Ramos (cell line): ENCODE measurements at regions not wholly inside any gene's neighbourhood (a gene's known extent, or its start where the extent isn't known, plus 50 kb on each side); places are given as distances from the start of the nearest gene placed in this dataset.

Experiments used
- in situ Hi-C: fragments of 300-500 bp; cut with MboI; formaldehyde crosslinking; loops from one replicate; pipeline ENCODE4 v1.14.3; 2022; ENCODE audit warnings: low sequenced_read_pairs; ENCODE audit not compliant: unreplicated experiment

DNA sequence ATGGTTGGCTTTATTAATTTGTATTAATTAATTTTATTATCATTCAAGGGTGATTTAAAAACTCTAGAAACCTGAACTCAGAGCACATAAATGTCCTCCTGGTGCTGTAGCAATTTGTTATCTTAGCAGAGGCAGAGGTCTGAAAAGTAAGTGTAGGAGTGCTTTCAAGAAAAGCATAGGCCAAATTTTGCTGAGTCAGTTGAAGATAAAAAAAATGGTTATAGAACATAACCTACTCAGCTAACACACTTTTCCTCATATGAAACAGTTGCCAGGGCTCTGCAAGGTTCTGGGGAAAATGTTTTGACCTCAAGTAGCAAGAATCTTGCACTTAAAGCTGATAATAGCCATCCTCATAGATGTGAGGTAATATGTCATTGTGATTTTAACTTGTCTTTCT is 53.5 kb upstream of the CHODL start:
- in situ Hi-C loops = no loop called here

DNA sequence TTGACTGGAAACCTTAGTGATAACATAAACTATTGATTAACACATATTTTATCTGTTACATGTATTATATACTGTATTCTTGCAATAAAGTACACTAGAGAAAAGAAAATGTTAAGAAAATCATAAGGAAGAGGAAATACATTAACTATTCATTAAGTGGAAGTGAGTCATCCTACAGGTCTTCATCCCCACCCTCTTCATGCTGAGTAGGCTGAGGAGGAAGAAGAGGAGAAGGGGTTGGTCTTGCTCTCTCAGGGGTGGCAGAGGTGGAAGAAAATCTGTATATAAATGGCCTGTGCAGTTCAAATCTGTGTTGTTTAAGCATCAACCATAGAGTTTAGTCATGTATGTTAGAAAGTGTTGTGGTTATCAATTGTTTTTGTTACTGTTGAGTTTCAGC is 66.1 kb upstream of the CHODL start:
- in situ Hi-C loops = no loop called here

DNA sequence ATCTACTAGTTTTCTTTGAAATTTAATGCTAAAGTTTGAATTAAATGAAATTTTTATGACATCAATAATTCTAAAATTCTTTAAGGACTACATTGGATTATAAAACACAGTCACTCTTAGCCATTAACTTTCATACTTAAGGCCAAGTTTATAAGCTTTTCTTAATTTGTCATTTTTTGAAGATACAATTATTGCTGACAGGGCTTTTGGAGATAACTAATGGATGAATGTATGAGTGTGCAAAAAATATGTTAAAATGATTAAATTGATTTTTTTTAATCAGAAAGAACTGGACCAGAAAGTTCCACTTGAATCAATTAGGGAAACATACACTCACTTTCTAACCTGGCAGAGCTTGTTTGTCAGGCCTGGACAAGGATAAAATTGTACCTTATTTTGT is 70.3 kb upstream of the CHODL start:
- in situ Hi-C loops = no loop called here

DNA sequence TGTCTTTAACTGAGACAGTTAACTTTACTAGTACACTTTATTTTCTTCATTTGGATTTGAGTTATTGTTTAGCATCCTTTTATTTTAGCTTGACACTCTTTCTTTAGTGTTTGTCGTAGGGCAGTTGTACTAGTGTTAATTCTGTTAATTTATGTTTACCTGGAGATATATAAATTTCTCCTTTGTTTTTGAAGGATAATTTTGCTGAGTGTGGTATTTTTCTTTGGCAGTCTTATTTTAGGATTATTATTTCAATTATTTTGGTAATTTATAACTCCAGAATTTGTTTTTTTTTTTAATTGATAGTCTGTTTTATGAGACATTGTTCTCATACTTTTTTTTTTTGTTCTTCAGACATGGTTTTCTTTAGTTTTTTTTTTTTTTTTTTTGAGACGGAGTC is 73.8 kb upstream of the CHODL start:
- in situ Hi-C loops = no loop called here

DNA sequence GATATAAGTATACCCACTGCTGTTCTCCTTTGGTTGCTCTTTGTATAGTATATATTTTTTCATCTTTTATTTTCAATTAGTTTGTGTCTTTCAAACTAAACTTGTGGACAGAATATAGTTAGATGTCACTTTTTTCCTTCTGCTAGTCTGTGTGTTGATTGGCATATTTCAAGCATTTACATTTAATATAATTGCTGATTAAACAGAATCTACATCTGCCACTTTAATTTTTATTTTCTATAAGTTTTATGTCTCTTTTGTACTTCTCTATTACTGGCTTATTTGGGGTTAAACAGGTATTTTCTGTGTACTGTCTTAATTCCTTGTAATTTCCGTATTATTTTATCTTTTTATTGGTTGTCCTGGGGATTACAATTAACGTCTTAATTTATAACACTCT is 74.4 kb upstream of the CHODL start:
- in situ Hi-C loops = no loop called here

DNA sequence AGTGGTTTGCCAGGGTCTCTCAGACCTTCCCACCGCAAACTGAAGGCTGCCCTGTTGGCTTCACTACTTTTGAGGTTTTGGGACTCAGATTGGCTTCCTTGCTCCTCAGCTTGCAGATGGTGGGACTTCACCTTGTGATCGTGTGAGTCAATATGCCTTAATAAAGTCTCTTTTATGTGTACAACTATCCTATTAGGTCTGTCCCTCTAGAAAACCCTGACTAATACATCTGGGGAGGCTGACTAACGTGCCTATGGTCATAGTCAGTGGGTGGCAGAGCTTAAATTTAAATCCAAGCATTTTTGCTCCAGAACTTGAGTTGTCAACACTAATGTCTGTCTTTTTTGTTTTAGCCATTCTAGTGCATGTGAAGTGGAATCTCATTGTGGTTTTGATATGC is 76.5 kb upstream of the CHODL start:
- in situ Hi-C loops = no loop called here

DNA sequence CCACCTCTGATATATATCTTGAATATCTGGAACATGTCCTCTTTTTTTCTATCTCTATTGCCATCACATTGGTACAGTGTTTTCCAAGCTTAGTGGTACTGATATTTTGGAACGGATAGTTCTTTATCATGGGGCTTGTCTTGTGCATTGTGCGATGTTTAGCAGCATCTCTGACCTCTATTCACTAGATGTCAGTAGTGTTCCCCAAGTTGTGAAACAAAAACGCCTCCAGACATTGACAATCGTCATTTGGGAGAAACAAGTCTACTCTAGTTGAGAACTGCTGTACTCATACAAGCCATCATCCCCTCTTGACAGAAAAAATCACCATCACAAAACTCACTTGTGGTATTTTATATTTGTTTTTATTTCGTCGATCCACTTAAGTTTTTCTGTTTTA is 79.7 kb upstream of the CHODL start:
- in situ Hi-C loops = no loop called here

DNA sequence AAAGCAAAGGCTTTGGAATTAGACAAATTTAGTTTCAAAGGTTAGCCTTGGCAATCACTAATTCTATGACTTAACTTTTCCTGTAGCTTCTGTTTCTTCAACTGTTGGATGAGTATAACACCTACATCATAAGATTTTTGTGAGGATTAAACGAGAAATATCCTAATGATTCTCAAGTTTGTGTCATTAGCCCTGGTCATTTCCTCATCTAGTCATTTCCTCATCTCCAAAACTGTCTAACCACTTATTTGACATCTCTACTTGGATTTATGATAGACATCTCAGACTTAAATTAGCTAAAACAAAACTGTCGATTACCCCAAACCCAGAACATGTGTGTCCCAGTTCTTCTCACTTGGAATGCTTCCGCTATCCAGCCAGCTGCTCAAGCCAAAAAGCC is 80.2 kb upstream of the CHODL start:
- in situ Hi-C loops = no loop called here

DNA sequence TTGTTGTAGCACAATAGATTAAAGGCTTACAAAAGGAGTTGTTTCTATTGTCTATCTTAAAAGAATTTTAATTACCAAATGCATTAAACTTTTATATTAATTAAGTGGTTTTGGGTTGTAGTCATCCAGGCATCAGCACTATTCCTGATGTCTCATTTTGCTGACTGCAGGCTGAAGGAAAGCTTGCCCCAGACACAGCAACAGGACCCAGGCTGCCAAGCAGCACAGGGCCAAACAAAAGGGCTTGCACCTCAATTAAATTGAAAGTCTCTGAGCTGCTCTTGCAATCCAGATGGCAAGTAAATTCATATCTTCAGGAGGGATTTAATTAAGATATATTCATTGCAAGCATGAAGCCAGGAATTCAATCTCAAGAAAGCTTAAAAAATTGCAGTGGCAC is 80.7 kb upstream of the CHODL start:
- in situ Hi-C loops = no loop called here

DNA sequence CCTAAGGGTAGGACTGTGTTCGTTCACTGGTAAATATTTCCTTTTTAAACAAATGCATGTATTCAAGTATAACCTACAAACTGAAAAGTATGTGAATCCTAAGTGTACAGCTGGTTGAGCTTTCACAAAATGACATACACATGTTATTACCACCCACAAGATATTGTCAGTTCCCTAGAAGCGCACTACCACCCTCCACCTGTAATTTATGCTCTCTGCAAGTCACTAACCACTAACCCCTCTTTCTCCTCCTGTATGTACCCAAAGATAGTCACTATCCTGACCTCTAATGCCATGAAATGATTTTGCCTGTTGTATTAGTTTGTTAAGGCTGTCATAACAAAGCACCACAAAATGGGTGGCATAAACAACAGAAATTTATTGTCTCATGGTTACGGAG is 82.8 kb upstream of the CHODL start:
- in situ Hi-C loops = no loop called here

DNA sequence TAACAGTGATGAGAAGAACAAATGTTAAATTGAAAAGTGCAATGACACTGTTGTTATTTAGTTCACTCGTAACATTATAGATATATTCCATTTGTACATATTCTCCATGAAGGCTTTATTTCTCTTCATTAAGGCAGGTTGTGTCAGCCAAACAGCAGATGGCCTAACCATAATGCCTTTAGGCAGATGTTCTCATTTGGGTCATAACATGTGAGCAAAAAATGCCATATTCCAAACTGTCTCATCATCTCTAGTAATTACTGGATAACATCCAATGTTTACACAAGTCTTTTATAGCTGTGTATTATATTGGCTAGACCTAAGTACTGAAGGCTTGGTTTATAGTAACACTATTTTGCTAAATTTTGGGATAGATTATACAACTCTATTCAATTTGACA is 87.2 kb upstream of the CHODL start:
- in situ Hi-C loops = no loop called here

DNA sequence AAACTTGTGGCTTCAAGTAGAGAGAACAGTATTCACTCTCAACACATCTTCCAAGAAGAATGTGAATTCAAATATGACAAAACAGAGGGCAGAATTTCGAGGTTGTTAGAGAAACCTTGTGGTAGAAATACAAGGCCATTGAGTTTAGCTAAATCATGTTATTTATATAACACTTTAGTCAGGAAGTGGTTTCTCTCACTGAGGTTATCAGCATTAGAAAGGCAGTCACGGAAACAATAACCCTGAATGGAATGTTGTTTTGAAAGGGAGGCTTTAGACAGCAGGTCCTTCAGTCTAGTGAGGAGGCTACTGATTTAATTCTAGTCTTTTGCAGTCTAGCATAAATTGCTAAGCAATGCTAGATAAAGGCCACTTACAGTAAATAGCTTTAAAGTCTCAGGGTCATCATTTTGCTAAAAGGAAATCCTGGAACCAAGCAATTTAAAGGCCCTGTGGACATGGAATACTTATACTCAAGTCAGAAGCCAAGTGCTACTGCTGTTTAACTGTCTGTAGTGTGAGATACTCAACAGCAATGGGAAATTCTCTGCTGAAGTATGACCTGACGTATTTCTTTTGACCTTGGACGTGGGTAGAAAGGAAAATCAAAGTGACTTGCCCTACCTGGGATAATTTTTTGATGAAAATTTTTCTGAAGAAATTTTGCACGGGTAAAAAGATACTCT is 89.0 kb upstream of the CHODL start:
- in situ Hi-C loops = no loop called here

DNA sequence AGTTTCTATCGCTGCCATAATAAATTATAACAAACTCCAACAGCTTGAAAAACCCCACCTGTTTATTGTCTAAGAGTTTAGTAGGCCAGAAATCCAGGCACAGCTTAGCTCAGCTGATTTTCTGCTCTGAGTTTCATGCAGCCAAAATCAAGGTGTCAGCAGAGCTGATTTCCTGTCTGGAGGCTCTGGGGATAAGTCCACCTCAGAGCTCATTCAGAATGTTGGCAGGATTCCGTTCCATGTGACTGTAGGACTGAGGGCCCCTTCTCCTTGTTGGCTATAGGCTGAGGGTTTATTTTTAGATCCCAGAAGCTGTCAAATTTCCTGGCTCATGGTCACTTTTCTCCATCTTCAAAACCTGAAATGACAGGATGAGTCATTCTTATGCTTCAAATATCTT is 91.6 kb upstream of the CHODL start:
- in situ Hi-C loops = no loop called here

DNA sequence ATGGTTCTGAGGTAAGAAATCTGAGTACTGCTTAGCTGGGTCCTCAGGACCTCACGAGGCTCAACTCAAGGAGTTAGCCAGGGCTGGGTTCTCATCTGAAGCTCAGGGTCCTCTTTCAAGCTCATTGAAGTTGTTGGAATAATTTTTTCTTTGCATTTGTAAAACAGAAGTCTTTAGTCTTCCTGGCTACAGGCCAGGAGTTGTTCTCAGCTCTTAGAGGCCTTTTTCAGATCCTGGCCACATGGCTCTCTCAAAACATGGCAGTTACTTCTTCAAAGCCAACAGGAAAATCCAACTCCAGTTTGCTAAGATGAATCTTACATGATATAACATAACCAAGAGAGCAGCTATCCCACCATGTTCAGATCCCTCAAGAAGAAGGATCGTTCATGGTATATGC is 92.3 kb upstream of the CHODL start:
- in situ Hi-C loops = no loop called here

DNA sequence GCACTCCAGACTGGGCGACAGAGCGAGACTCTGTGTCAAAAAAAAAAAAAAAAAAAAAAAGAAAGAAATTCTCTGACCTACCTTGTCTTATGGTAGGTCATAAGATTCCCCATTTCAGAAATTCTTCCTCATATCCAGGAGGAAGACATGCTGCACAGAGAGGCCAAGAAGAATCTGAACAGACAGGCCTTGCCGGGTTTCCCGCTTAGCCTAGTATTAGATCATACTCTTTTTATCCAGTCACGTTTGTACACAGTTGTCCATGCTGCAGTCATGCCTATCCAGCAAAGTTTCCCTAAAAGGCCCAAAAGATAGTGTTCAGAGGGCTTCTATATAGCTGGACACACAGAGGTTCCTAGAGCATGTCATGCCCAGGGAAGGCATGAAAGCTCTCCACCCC is 93.6 kb upstream of the CHODL start:
- in situ Hi-C loops = no loop called here

DNA sequence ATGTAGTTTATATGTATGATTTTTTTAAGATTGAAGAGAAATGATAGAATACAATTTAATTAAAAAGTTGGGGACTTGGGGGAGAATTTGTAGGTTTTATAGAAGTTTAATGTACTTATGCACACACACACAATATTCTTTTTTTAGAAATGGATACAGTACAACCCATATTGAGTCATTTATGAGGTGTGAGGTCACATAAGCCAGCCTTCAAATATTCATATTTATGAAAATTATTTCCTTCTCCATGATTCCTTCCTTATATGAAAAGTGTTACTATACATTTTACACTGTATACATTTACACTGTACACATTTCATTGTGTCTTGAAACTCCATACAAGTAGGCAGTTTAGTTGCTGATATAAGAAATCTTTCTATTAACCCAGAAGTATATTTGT is 96.2 kb upstream of the CHODL start:
- in situ Hi-C loops = no loop called here

DNA sequence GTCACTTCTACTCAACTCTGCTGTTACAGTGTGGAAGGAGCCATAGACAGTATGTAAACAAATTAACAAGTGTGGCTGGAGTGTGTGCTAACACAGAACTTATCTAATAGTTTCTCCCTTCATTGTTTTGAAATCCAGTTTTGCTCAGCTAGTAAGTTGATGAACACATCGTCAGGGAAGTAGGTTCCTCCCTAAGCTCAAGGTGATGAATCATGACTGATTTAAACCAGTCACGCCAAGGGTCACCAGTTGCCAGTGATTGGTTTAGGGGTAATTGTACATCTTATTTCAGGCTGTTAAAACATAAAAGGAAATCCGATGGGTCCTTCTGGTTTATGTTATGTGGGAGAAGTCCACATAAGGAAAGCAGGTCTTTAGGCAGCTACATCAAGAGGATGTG is 97.0 kb upstream of the CHODL start:
- in situ Hi-C loops = no loop called here

DNA sequence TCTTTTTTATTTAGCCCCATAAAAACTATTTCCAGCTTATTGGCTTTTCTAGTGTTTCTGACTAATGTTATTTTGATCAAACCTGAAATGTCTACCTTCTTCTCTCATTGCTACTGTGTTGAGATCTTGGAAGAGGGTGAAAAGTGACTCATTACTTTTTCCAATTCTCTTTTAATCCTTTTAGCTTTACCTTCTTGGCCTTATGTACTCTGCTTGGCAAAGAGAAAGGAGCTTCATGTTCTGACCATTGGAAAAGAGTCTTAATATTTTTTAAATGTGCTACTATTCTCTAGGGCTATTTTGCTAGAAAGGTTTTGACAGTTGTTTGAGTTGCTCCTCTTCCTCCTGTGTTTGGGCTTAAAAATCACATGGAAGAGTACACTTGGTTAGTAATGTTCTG is 97.8 kb upstream of the CHODL start:
- in situ Hi-C loops = no loop called here

DNA sequence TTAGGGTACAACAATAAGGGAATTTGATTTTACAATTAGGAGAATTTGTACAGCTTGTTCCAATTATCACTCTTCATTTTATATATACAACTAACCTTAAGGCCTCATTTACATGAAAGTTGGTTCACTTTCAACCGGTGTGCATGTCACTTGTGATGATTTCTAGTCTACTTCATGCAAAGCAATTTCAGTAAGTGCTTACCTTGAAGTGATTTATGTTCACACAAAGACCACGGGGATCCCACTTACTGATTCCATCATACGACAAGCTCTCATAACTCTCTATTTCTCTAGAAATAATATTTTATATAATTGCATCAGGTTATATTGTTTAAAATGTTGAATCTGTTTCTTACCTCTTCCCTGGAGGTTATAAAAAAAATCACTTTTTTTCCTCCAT is 100.3 kb upstream of the CHODL start:
- in situ Hi-C loops = no loop called here

DNA sequence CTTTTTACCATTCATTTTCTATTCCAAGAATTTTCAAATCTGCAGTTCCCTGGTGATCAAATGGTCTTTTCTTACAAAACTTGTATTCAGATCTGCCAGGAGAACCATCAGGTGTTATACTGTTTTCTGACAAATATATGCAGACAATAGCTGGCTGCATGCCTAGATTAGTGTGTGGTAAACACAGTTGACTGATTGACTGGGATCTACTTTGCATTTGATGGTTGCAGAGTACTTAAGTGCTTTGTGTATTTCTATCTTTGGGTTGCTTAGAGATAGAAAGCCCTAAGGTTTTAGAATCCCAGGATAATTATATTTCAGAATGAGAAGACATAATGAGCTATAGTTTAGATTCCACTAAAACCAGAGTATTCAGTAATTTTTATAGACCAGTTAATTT is 102.0 kb upstream of the CHODL start:
- in situ Hi-C loops = no loop called here

DNA sequence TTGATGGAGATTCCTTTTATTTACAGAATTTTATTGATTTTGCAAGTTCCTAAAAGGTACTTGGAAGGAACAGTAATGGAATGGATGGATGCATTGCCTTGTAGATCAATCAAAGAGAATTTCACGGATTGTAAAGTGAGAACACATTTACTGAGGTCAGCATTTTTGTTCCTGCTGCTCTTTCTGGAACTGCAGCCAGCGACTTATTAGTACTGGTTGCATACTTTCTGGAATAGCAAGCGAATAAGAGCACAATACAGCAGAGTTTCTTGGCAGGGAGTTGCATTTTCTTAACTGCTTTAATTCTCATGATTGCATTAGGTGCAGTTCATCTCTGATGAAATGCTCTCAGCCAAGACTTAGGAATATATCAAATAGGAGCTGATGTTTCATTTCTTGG is 106.1 kb upstream of the CHODL start:
- in situ Hi-C loops = no loop called here

DNA sequence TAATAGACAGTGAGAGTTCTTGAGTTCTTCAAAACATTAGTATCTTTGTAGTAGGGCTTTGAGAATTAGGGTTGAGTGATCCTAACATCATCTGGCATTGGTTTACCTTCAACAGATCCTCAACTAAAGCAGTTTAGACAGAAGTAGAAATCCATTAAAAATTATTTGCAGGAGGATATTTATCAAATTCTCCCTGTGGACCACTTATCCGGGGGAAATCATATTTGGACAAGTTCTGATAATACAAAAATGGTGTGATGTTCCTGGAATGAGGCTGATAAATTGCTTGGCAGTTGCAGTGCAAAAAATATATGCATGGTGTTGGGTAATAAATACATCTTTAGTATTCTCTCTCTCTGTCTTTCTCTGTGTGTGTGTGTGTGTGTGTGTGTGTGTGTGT is 115.1 kb upstream of the CHODL start:
- in situ Hi-C loops = no loop called here

DNA sequence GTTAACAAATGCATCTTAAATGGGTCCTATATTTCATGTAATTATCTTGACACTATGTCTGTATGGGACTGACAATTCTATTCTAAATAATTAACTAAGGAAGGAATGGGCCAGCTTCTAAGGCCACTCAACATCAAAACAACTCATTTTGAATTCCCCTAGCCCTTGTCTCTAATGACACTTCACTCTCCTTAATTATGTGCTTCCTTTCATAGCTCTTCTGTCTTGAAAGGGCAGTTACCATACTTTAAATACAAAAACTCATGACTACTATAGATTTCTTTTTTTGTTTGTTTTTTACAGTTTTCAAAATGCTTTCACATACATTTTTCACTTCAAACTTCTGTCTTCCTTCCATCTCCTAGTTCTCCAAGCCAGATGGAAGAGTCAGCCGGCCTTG is 126.1 kb upstream of the CHODL start:
- in situ Hi-C loops = no loop called here
